ENCODE measurements at regions not wholly inside any gene's neighbourhood (a gene's known extent, or its start where the extent isn't known, plus 50 kb on each side); places are given as distances from the start of the nearest gene placed in this dataset.
"Not testable (repeated sequence)": the region's sequence is repeated elsewhere in the genome, so short reads cannot be mapped to it uniquely, and the experiment has no call there.

- DNase-seq, result no peak
Measured at GRCh38 chr1:189226779-189227178, 1250.9 kb downstream of the BRINP3 start.

GRCh38 chr1:189237008-189237407, 1240.7 kb downstream of the BRINP3 start:
- DNase-seq, result no peak

GRCh38 chr1:189253601-189254350, 1223.9 kb downstream of the BRINP3 start:
- DNase-seq, result no peak

GRCh38 chr1:189261128-189261527, 1216.5 kb downstream of the BRINP3 start:
- not testable (repeated sequence) for DNase-seq

GRCh38 chr1:189269011-189269410, 1208.7 kb downstream of the BRINP3 start:
- no peak for DNase-seq

- no peak for DNase-seq
Measured at GRCh38 chr1:189274267-189274666, 1203.4 kb downstream of the BRINP3 start.

- no peak for DNase-seq
Measured at GRCh38 chr1:189275796-189276195, 1201.9 kb downstream of the BRINP3 start.

- DNase-seq, result no peak
Measured at GRCh38 chr1:189289346-189289745, 1188.3 kb downstream of the BRINP3 start.

- no peak for DNase-seq
Measured at GRCh38 chr1:189301235-189301634, 1176.4 kb downstream of the BRINP3 start.

- DNase-seq, result no peak
Measured at GRCh38 chr1:189305279-189305678, 1172.4 kb downstream of the BRINP3 start.

- no peak for DNase-seq
Measured at GRCh38 chr1:189311915-189312314, 1165.7 kb downstream of the BRINP3 start.

- no peak for DNase-seq
Measured at GRCh38 chr1:189312499-189312898, 1165.2 kb downstream of the BRINP3 start.

- no peak for DNase-seq
Measured at GRCh38 chr1:189313488-189313887, 1164.2 kb downstream of the BRINP3 start.

- DNase-seq, result no peak
Measured at GRCh38 chr1:189315035-189315901, 1162.4 kb downstream of the BRINP3 start.

GRCh38 chr1:189323091-189323490, 1154.6 kb downstream of the BRINP3 start:
- no peak for DNase-seq

- DNase-seq, result not testable (repeated sequence)
Measured at GRCh38 chr1:189331071-189331470, 1146.6 kb downstream of the BRINP3 start.

- no peak for DNase-seq
Measured at GRCh38 chr1:189336115-189337100, 1141.3 kb downstream of the BRINP3 start.

- DNase-seq, result no peak
Measured at GRCh38 chr1:189349607-189350006, 1128.1 kb downstream of the BRINP3 start.

- DNase-seq, result no peak
Measured at GRCh38 chr1:189350983-189351616, 1126.6 kb downstream of the BRINP3 start.

- no peak for DNase-seq
Measured at GRCh38 chr1:189351960-189352359, 1125.7 kb downstream of the BRINP3 start.

GRCh38 chr1:189356206-189356605, 1121.5 kb downstream of the BRINP3 start:
- DNase-seq, result no peak

GRCh38 chr1:189357317-189357716, 1120.3 kb downstream of the BRINP3 start:
- no peak for DNase-seq

Data from skin of body (tissue), 1 donor.